ENCODE measurements at regions not wholly inside any gene's neighbourhood (a gene's known extent, or its start where the extent isn't known, plus 50 kb on each side); places are given as distances from the start of the nearest gene placed in this dataset.

- TF ChIP-seq EZH2 (IDR thresholded peaks at IDR 0.05), result no peak
- TF ChIP-seq POLR2AphosphoS5 (IDR thresholded peaks at IDR 0.05; ENCODE audit: borderline replicate concordance, low read depth, low read length), result no peak
- TF ChIP-seq FOXP2 (optimal IDR thresholded peaks at IDR 0.05; ENCODE audit: control extremely low read depth, extremely low read length, insufficient read depth), result no peak
Observed at GRCh38 chr13:33629605-33630360, 188.2 kb upstream of the RFC3 start.

All from SK-N-MC (cell line).